ENCODE measurements at regions not wholly inside any gene's neighbourhood (a gene's known extent, or its start where the extent isn't known, plus 50 kb on each side); places are given as distances from the start of the nearest gene placed in this dataset.

DNA sequence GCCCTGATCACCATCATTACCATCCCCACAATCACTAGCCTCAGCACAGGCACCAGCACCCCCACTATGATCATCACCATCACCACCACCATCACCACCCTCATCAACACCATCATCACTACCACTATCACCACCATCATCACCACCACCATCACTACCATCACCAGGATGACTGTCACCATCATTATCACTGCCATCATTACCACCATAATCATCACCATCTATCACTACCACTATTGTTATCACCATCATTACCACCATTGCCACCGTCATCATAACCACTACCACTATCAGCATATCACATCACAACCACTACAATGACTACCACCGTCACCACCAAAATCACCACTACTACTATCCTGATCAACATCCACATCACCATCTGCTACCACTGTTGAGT lies 57.3 kb upstream of the CASZ1 start:
- no peak for DNase-seq (ENCODE audit: extremely low spot score)
- TF ChIP-seq, protein P1, sequence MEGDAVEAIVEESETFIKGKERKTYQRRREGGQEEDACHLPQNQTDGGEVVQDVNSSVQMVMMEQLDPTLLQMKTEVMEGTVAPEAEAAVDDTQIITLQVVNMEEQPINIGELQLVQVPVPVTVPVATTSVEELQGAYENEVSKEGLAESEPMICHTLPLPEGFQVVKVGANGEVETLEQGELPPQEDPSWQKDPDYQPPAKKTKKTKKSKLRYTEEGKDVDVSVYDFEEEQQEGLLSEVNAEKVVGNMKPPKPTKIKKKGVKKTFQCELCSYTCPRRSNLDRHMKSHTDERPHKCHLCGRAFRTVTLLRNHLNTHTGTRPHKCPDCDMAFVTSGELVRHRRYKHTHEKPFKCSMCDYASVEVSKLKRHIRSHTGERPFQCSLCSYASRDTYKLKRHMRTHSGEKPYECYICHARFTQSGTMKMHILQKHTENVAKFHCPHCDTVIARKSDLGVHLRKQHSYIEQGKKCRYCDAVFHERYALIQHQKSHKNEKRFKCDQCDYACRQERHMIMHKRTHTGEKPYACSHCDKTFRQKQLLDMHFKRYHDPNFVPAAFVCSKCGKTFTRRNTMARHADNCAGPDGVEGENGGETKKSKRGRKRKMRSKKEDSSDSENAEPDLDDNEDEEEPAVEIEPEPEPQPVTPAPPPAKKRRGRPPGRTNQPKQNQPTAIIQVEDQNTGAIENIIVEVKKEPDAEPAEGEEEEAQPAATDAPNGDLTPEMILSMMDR (IDR thresholded peaks at IDR 0.05; ENCODE audit: control extremely low read depth, extremely low read depth, low read depth, missing control alignments), result no peak
- POLR2A ChIA-PET, result no interaction called here
- CTCF ChIA-PET, result no interaction called here

DNA sequence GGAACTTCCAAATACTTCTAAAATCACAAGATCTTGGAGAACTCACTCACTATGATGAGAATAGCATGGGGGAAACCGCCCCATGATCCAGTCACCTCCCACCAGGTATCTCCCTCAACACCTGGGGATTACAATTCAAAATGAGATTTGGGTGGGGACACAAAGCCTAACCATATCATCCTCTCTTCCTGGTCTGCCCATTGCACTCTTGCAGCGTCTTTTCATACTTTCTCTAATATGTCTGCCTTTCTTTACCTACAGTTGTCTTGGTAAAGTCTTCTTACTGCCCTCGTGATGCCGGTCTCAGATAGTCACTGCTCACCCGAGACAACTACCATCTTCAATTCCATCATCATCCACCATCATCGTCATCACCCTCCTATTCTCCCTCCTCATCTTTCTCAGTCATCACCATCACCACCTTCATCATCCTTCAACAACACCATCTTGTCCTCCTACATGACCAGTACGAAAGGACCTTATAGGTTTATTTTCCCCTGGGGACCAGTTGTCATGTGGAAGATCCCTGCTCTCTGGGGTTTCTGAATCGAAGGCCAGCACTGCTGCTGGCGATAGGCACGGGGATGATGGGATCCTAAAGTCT lies 58.5 kb upstream of the CASZ1 start:
- CTCF ChIA-PET, result no interaction called here
- no peak for DNase-seq (ENCODE audit: extremely low spot score)
- POLR2A ChIA-PET, result no interaction called here
- TF ChIP-seq, protein P1 (IDR thresholded peaks at IDR 0.05; ENCODE audit: control extremely low read depth, extremely low read depth, low read depth, missing control alignments), result no peak

DNA sequence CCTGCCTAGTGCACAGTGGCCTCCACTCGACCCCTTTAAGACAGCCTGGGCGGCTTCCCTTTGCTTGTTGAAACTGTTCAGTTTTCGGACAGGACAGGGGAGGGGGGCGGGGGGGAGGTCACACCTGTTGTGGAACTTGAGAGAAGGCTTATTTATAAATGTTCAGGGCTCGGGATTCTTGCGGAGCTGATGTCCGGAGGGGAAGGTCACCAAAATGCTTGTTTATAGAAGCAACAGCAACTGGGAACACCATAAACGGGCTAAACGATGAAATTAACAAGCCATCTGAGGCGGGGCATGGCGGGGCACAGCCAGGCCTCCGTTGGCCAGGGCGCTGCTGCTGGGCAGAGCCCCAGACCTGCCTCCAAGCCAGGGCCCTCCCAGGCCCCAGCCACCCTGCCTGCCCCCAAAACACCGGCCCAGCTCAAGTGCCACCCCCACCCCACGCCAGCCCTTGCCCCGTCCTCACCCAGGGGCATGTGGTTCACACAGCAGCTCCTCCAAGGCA lies 59.8 kb upstream of the CASZ1 start:
- ChIA-PET POLR2A (no interaction called here), CTCF (no interaction called here)

DNA sequence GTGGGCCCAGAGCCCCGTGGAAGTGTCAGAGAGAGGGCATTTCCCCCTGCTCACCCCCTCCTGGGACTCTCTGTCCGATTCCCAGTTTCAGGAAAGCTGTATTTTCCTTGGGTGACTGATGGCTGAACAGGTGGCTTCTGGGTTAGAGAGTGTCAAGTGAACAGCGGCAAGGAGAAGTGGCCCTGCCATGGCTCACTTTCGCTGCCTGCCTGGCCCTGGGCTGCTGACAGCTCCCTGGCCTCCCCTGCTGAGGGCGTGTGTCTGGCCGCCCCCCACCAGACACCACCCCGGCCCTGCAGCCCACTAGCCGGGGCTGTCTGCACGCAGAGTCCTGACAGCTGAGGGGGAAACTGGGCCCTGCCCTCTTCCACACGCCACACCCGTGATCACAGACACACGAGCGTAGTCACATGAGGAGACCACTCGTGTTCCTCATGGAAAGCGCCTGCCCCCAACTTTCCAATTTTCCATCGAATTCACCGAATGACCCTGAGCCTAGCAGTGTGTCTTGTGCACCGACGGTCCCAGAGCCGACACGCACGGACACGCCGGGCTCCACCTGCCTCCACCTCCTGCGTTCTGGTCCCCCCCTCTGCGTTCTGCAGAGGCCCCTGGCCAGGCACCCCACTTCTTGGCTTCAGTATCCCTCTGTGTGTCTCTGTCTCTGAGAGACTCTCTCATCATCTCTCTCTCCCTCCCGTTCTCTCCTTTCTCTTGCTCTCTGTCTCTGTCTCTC lies 60.6 kb upstream of the CASZ1 start:
- CTCF ChIA-PET, result no interaction called here

More for the DNA sequence above, 59.8 kb upstream of the CASZ1 start:
- DNase-seq (ENCODE audit: extremely low spot score), result no peak
- TF ChIP-seq, protein P1 (IDR thresholded peaks at IDR 0.05; ENCODE audit: control extremely low read depth, extremely low read depth, low read depth, missing control alignments), result no peak

DNA sequence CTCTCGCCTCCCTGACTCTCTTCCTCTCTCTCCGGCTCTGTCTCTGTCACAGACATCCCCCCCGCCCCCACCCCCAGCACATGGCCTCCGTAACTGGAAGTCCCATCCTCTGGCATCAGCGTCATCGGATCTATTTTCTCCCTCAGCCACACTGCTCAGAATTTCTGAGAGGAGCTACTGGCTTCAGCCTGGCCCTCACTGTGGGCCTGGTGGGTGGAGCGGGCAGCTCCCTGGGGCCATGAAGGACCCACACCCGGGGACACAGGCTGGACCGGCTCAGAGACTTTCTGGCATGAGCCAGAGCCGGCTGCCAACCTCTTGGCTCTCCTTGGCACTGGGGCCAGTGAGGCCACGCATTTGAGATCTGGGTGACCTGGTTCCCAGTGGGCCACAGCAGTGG lies 61.2 kb upstream of the CASZ1 start:
- TF ChIP-seq, protein P1 (IDR thresholded peaks at IDR 0.05; ENCODE audit: control extremely low read depth, extremely low read depth, low read depth, missing control alignments), result no peak
- DNase-seq (ENCODE audit: extremely low spot score), result no peak
- POLR2A ChIA-PET, result no interaction called here
- CTCF ChIA-PET, result no interaction called here

More for the DNA sequence above, 60.6 kb upstream of the CASZ1 start:
- POLR2A ChIA-PET, result no interaction called here
- TF ChIP-seq, protein P1 (IDR thresholded peaks at IDR 0.05; ENCODE audit: control extremely low read depth, extremely low read depth, low read depth, missing control alignments), result no peak
- DNase-seq (ENCODE audit: extremely low spot score), result no peak

DNA sequence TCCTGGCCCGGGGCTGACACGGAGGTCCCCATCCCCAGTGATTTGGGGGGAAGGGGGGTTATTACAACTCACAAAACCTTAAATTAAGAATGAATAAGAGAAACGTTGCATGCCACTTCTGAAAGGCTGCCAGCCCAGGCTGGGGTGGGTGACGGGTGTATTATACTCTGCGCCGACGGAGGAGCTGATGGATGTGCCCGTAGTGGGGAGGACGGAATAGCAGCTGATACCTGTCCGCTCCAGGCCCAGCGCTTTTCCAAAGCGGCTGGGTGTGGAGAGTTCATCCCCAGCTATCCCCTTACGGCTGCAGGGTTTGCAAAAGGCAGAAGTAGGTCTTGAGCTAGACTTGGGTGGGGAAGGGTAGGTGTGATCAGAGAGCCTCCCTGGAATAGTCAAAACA lies 63.8 kb upstream of the CASZ1 start:
- ChIA-PET CTCF (interaction anchor here (1.2 to 4.2 kb wide), 3 partner anchors 353 to 430 kb away, joined by 3 to 15 read pairs (median 4); partner anchors contain the start of gene CENPS), POLR2A (no interaction called here)

More for the DNA sequence above, 63.8 kb upstream of the CASZ1 start:
- DNase-seq (ENCODE audit: extremely low spot score), result no peak
- TF ChIP-seq, protein P1 (IDR thresholded peaks at IDR 0.05; ENCODE audit: control extremely low read depth, extremely low read depth, low read depth, missing control alignments), result no peak
